ENCODE measurements at regions not wholly inside any gene's neighbourhood (a gene's known extent, or its start where the extent isn't known, plus 50 kb on each side); places are given as distances from the start of the nearest gene placed in this dataset.
A peak's percentile ranks its signal among the peaks of the same experiment; 100 is the strongest.

DNA sequence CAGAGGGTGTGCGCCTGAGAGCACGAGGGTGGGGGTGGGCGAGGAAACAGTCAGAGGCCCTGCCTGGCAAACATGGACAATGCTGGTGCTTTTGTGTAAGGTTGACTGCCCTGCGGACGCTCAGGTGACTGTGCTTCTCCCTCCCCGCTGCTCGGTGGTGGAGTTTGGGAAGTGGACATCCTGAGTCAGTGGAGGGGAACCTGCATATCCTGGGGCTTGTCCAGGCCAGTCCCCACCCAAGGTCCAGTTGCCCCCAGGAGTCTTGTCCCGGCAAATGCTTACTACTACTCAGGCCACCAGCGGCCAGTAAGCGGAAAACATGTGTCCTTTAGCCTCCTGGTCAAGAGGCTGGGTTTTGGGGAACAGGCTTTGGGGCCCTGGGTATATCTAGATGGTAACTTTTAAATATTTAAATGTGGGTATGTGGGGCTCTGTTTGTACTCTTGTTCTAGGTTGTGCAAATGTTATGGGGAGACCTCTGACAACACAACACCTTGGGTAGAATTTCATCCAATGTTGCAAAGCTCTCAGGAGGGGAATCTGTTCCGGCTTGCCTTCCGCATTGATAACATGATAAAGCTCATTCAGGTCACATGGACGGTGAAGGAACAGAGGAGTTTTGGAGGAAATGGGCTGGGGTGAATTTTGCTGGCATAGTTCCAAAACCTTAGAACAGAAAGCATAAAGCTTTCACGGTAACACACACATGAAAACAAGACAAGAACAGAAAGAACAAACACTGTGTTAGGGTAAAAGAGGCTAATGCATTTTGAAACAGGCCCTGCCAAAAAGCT lies 364.9 kb downstream of the PRDM2 start:
- peak in 1 of 9 donors; percentile 16 for DNase-seq (ENCODE audit: low read depth in 6 of 9, low spot score in 9 of 9)
- Histone ChIP-seq H3K4me3 (ENCODE audit: low read length in 2 of 2) (no peak overlapping the region), H3K4me1 (ENCODE audit: control insufficient read depth in 2 of 2, insufficient read depth in 2 of 2, low read length in 2 of 2) (no peaks in the 10 kb centered on the region), H3K27ac (ENCODE audit: low read depth in 1 of 2, low read length in 1 of 2) (peak overlapping the region in 1 of 2 donors; percentile 25), H3K27me3 (ENCODE audit: control insufficient read depth in 2 of 2, insufficient read depth in 1 of 2, low read length in 1 of 2) (no peaks in the 10 kb centered on the region), H3K36me3 (ENCODE audit: control insufficient read depth in 2 of 2, insufficient read depth in 2 of 2, low read length in 1 of 2) (no peaks in the 10 kb centered on the region), H3K9me3 (ENCODE audit: control insufficient read depth in 2 of 2, insufficient read depth in 1 of 2, low read length in 1 of 2) (no peaks in the 10 kb centered on the region)
- WGBS = 77% methylated on average over 14 of the region's 14 CpGs

DNA sequence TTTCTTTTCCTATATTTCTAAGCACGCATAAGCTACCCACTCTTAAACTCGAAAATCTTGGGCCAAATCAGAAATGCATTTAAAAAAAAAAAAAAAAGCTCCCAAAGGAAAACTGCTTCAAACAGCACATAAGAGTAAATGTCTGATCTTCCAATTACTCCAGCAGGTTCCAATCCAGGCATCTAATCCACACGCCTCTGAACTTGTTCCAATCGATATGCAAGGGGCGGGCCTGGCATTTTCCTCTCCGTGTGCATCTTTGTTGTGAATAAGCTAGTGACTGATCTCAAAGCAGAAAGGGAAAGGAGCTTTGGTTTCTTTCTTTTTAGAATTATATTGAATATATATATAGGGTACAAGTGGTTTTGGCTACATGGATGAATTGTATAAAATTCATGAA lies 365.5 kb downstream of the PRDM2 start:
- Histone ChIP-seq H3K4me3 (ENCODE audit: low read length in 2 of 2) (no peak overlapping the region), H3K27ac (ENCODE audit: low read depth in 1 of 2, low read length in 1 of 2) (no peak overlapping the region), H3K4me1 (ENCODE audit: control insufficient read depth in 2 of 2, insufficient read depth in 2 of 2, low read length in 2 of 2) (no peaks in the 10 kb centered on the region), H3K27me3 (ENCODE audit: control insufficient read depth in 2 of 2, insufficient read depth in 1 of 2, low read length in 1 of 2) (no peaks in the 10 kb centered on the region), H3K9me3 (ENCODE audit: control insufficient read depth in 2 of 2, insufficient read depth in 1 of 2, low read length in 1 of 2) (no peaks in the 10 kb centered on the region), H3K36me3 (ENCODE audit: control insufficient read depth in 2 of 2, insufficient read depth in 2 of 2, low read length in 1 of 2) (no peaks in the 10 kb centered on the region)
- no peak for DNase-seq (ENCODE audit: low read depth in 6 of 9, low spot score in 9 of 9)
- 94% methylated on average over 6 of the region's 6 CpGs for WGBS

DNA sequence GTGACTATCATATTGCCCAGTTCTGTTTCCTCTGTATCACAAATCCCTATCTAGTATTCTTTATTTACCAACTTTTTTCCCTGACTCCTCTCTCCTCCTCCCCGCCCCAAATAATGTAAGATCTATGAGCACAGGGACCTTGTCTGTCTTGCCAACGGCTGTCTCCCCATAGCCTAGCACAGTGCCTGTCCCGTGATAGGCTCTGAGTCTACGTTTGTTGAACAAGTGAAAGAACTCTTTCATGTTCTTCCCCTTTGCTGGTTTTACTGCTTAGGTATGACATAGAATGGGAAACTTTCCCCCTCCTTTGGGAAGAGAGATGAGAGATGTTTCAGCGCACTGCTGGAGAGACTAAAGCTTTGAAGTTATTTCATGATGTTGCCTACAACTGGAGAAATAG lies 367.0 kb downstream of the PRDM2 start:
- 96% methylated on average over 5 of the region's 5 CpGs for WGBS
- no peak for DNase-seq (ENCODE audit: low read depth in 6 of 9, low spot score in 9 of 9)
- no peak overlapping the region for H3K27ac ChIP-seq (ENCODE audit: low read depth in 1 of 2, low read length in 1 of 2)
- no peaks in the 10 kb centered on the region for H3K36me3 ChIP-seq (ENCODE audit: control insufficient read depth in 2 of 2, insufficient read depth in 2 of 2, low read length in 1 of 2)
- no peak overlapping the region for H3K4me3 ChIP-seq (ENCODE audit: low read length in 2 of 2)
- no peaks in the 10 kb centered on the region for H3K9me3 ChIP-seq (ENCODE audit: control insufficient read depth in 2 of 2, insufficient read depth in 1 of 2, low read length in 1 of 2)
- no peaks in the 10 kb centered on the region for H3K4me1 ChIP-seq (ENCODE audit: control insufficient read depth in 2 of 2, insufficient read depth in 2 of 2, low read length in 2 of 2)
- H3K27me3 ChIP-seq (ENCODE audit: control insufficient read depth in 2 of 2, insufficient read depth in 1 of 2, low read length in 1 of 2) = no peaks in the 10 kb centered on the region

DNA sequence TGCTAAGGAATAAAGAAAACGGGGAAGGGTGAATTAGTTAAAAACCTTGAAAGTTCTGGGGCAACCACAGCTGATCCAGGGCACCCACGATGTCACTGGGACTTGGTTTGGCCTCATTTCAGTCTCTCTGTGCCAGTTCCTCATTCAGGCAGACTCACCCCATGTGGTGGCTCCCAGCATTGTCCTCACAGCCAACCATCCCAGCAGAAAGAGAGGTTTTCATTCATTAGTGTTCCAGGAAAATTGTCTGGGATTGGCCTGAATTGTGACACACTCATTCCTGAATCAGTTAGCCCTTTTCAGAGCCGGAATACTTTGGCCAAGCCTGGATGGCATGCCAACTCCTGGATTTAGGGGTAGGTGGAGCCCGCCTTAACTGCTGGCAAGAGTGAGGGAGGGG lies 367.7 kb downstream of the PRDM2 start:
- Histone ChIP-seq H3K4me1 (ENCODE audit: control insufficient read depth in 2 of 2, insufficient read depth in 2 of 2, low read length in 2 of 2) (no peaks in the 10 kb centered on the region), H3K4me3 (ENCODE audit: low read length in 2 of 2) (no peak overlapping the region), H3K9me3 (ENCODE audit: control insufficient read depth in 2 of 2, insufficient read depth in 1 of 2, low read length in 1 of 2) (no peaks in the 10 kb centered on the region), H3K36me3 (ENCODE audit: control insufficient read depth in 2 of 2, insufficient read depth in 2 of 2, low read length in 1 of 2) (no peaks in the 10 kb centered on the region), H3K27me3 (ENCODE audit: control insufficient read depth in 2 of 2, insufficient read depth in 1 of 2, low read length in 1 of 2) (no peaks in the 10 kb centered on the region), H3K27ac (ENCODE audit: low read depth in 1 of 2, low read length in 1 of 2) (no peak overlapping the region)
- DNase-seq (ENCODE audit: low read depth in 6 of 9, low spot score in 9 of 9) = no peak
- 78% methylated on average over 4 of the region's 4 CpGs for WGBS

DNA sequence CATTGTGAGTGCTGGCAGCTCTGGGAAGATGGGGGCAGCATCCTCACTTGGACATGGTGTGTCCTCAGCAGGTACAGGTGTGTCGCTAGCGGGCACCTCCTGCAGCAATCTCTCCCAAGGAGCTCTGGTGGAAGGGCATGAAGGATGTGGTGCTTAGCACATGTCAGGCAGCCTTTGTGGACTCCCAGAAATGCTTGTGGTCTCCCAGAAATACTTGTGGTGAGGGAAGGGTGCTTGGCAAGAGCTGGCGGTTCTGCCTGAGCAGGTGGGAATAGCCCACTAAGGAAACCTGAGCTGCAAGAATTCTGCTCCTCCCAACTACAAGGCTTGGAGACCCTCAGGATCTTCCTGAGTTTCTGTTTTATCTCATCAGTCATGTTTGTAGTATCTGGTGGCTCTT lies 371.6 kb downstream of the PRDM2 start:
- no peaks in the 10 kb centered on the region for H3K9me3 ChIP-seq (ENCODE audit: control insufficient read depth in 2 of 2, insufficient read depth in 1 of 2, low read length in 1 of 2)
- H3K27ac ChIP-seq (ENCODE audit: low read depth in 1 of 2, low read length in 1 of 2) = no peak overlapping the region
- H3K4me3 ChIP-seq (ENCODE audit: low read length in 2 of 2) = no peak overlapping the region
- H3K36me3 ChIP-seq (ENCODE audit: control insufficient read depth in 2 of 2, insufficient read depth in 2 of 2, low read length in 1 of 2) = no peaks in the 10 kb centered on the region
- 89% methylated on average over 3 of the region's 3 CpGs for WGBS
- no peaks in the 10 kb centered on the region for H3K27me3 ChIP-seq (ENCODE audit: control insufficient read depth in 2 of 2, insufficient read depth in 1 of 2, low read length in 1 of 2)
- DNase-seq (ENCODE audit: low read depth in 6 of 9, low spot score in 9 of 9) = no peak
- no peaks in the 10 kb centered on the region for H3K4me1 ChIP-seq (ENCODE audit: control insufficient read depth in 2 of 2, insufficient read depth in 2 of 2, low read length in 2 of 2)

DNA sequence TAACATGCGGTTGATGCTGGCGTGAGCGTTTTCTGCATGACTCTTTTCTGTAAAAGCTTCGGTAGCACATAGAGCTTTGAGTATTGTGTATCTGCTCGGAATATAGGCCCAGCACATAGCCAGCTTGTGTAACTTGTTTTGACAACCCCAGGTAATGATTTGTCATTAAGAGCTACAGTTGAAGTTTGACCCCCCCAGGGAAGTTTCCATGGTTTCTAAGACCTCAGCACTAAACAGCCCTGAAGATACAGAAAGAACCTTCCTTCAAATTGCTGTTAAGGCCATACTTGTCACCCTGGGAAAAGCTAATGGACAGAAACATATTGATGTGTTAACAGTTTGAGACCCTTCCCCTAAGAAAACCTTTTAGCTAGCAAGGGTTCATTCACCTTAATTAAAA lies 380.7 kb downstream of the PRDM2 start:
- no peak for DNase-seq (ENCODE audit: low read depth in 6 of 9, low spot score in 9 of 9)
- no peak overlapping the region for H3K27ac ChIP-seq (ENCODE audit: low read depth in 1 of 2, low read length in 1 of 2)
- no peaks in the 10 kb centered on the region for H3K27me3 ChIP-seq (ENCODE audit: control insufficient read depth in 2 of 2, insufficient read depth in 1 of 2, low read length in 1 of 2)
- H3K9me3 ChIP-seq (ENCODE audit: control insufficient read depth in 2 of 2, insufficient read depth in 1 of 2, low read length in 1 of 2) = no peaks in the 10 kb centered on the region
- H3K36me3 ChIP-seq (ENCODE audit: control insufficient read depth in 2 of 2, insufficient read depth in 2 of 2, low read length in 1 of 2) = no peaks in the 10 kb centered on the region
- no peak overlapping the region for H3K4me3 ChIP-seq (ENCODE audit: low read length in 2 of 2)
- WGBS = 94% methylated on average over 5 of the region's 5 CpGs
- H3K4me1 ChIP-seq (ENCODE audit: control insufficient read depth in 2 of 2, insufficient read depth in 2 of 2, low read length in 2 of 2) = no peaks in the 10 kb centered on the region

DNA sequence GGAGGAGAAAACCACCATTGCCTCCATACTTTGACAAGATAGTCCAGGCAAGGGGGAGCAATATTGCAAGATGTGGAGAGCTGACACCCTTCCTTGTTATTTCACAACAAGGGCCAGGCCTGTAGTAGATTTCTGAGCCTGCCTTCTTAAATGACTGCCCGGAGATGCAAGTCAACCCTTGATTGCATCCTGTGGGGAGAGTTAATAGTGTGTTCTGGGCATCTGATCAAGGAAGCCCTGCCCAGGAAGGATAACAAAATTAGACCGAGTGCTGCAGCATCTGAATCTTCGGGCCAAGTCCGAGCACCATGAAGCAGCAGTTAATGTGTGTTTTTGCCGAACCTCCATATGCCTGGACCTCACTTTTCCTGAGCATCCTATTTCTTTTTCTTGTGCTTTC lies 382.3 kb downstream of the PRDM2 start:
- 90% methylated on average over 5 of the region's 5 CpGs for WGBS
- Histone ChIP-seq H3K9me3 (ENCODE audit: control insufficient read depth in 2 of 2, insufficient read depth in 1 of 2, low read length in 1 of 2) (no peaks in the 10 kb centered on the region), H3K4me1 (ENCODE audit: control insufficient read depth in 2 of 2, insufficient read depth in 2 of 2, low read length in 2 of 2) (no peaks in the 10 kb centered on the region), H3K27ac (ENCODE audit: low read depth in 1 of 2, low read length in 1 of 2) (no peak overlapping the region), H3K36me3 (ENCODE audit: control insufficient read depth in 2 of 2, insufficient read depth in 2 of 2, low read length in 1 of 2) (no peaks in the 10 kb centered on the region), H3K4me3 (ENCODE audit: low read length in 2 of 2) (no peak overlapping the region), H3K27me3 (ENCODE audit: control insufficient read depth in 2 of 2, insufficient read depth in 1 of 2, low read length in 1 of 2) (no peaks in the 10 kb centered on the region)
- no peak for DNase-seq (ENCODE audit: low read depth in 6 of 9, low spot score in 9 of 9)

DNA sequence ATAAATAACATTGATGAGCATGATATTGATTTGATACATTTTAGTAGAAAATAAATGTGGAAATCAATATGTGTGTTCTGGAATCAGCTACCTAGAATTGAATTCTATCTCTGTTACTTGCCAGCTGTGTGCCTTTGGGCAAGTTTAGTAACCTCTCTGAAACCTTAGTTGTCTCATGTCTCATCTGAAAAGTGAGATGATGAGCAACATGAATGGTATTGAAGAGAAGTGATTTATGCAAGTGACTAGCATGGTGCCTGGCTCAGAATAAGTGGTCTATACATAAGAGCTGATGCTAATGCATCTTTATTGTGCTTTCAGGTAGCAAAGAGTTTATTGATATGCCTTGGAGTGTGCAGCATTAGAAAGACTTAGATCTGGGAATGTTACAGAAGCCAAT lies 383.3 kb downstream of the PRDM2 start:
- Histone ChIP-seq H3K9me3 (ENCODE audit: control insufficient read depth in 2 of 2, insufficient read depth in 1 of 2, low read length in 1 of 2) (no peaks in the 10 kb centered on the region), H3K27ac (ENCODE audit: low read depth in 1 of 2, low read length in 1 of 2) (no peak overlapping the region), H3K4me1 (ENCODE audit: control insufficient read depth in 2 of 2, insufficient read depth in 2 of 2, low read length in 2 of 2) (no peaks in the 10 kb centered on the region), H3K4me3 (ENCODE audit: low read length in 2 of 2) (no peak overlapping the region), H3K27me3 (ENCODE audit: control insufficient read depth in 2 of 2, insufficient read depth in 1 of 2, low read length in 1 of 2) (no peaks in the 10 kb centered on the region), H3K36me3 (ENCODE audit: control insufficient read depth in 2 of 2, insufficient read depth in 2 of 2, low read length in 1 of 2) (no peaks in the 10 kb centered on the region)
- no peak for DNase-seq (ENCODE audit: low read depth in 6 of 9, low spot score in 9 of 9)

DNA sequence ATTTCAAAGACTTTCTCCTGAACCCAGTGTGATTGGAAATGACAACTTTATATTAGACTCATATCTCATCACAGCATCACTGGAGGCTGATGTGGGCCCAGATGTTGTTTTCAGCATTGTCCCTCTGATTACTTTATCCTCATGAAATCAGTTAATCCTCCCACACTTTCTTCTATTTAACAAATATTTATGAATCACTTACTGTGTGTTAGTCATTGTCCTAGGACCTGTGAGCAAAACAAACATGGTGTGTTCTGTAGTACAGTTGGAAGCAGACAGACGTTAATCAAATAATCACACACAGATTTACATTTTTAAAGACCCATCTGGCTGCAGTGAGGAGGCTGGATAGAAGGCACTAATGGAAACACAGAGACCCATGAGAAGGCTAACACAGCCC lies 383.7 kb downstream of the PRDM2 start:
- no peak overlapping the region for H3K27ac ChIP-seq (ENCODE audit: low read depth in 1 of 2, low read length in 1 of 2)
- H3K36me3 ChIP-seq (ENCODE audit: control insufficient read depth in 2 of 2, insufficient read depth in 2 of 2, low read length in 1 of 2) = no peaks in the 10 kb centered on the region
- no peaks in the 10 kb centered on the region for H3K4me1 ChIP-seq (ENCODE audit: control insufficient read depth in 2 of 2, insufficient read depth in 2 of 2, low read length in 2 of 2)
- H3K9me3 ChIP-seq (ENCODE audit: control insufficient read depth in 2 of 2, insufficient read depth in 1 of 2, low read length in 1 of 2) = no peaks in the 10 kb centered on the region
- no peak for DNase-seq (ENCODE audit: low read depth in 6 of 9, low spot score in 9 of 9)
- H3K27me3 ChIP-seq (ENCODE audit: control insufficient read depth in 2 of 2, insufficient read depth in 1 of 2, low read length in 1 of 2) = no peaks in the 10 kb centered on the region
- no peak overlapping the region for H3K4me3 ChIP-seq (ENCODE audit: low read length in 2 of 2)
- WGBS = 81% methylated on average over 1 of the region's 1 CpG
